GM12878 (cell line): ENCODE measurements at regions not wholly inside any gene's neighbourhood (a gene's known extent, or its start where the extent isn't known, plus 50 kb on each side); places are given as distances from the start of the nearest gene placed in this dataset.

Source experiments
- ATAC-seq: fragments of 200-7000 bp; cut with Tn5 transposase; 3 replicates; pipeline ENCODE4 v1.9.1; 2020; ENCODE audit warnings: mild to moderate bottlenecking, moderate library complexity
- BruUV-seq: library from RNA; stranded (reverse); fragments of 400-500 nt; replicated peaks from 2 replicates; lab custom pipeline; 2021; lab: Mats Ljungman, UMichigan
- CTCF ChIA-PET: fragments of 300-600 bp; sonication (Branson Sonifier 250); formaldehyde crosslinking; extraction: SDS; loops from one replicate; lab custom pipeline; 2021; ENCODE audit warnings: inconsistent platforms; lab: Yijun Ruan, JAX
- POLR2A ChIA-PET: fragments of 350-600 bp; formaldehyde crosslinking; extraction: SDS; loops from one replicate; lab custom pipeline; 2021; ENCODE audit warnings: inconsistent platforms; lab: Charles Lee
- RAD21 ChIA-PET: fragments of 300-600 bp; sonication (Branson Sonifier 250); formaldehyde crosslinking; loops from one replicate; lab custom pipeline; 2023; ENCODE audit warnings: antibody characterized with exemption; ENCODE audit not compliant: unreplicated experiment; lab: Charles Lee
- SMC1A ChIA-PET: fragments of 300-600 bp; sonication (Branson Sonifier 250); formaldehyde crosslinking; loops from one replicate; lab custom pipeline; 2023; ENCODE audit not compliant: unreplicated experiment, uncharacterized antibody; lab: Charles Lee
- DNase-seq: peaks from one replicate; pipeline ENCODE4 v3.0.0-alpha.2; 2011; ENCODE audit warnings: low read depth, low spot score
- FAIRE-seq: peaks from 3 replicates; lab custom pipeline; 2011; peaks lifted over from hg19 to GRCh38; lab: Jason Lieb, UNC
- H2AFZ ChIP-seq: 2 replicates; pipeline ENCODE4 v1.6.0; 2011; ENCODE audit warnings: low read depth, low read length, control low read depth; ENCODE audit not compliant: control insufficient read depth
- H3K27ac ChIP-seq: 2 replicates; pipeline ENCODE4 v1.5.1; 2011; ENCODE audit warnings: control low read depth; ENCODE audit not compliant: control insufficient read depth, insufficient read depth
- H3K27me3 ChIP-seq, 2 experiments: replicated peaks in 1 of 2; 2 replicates each; pipeline versions ENCODE4 v1.6.0 to v1.6.1; 2011; ENCODE audit warnings: low read length in 1 of 2; ENCODE audit not compliant: control insufficient read depth in 2 of 2, insufficient read depth in 2 of 2
- H3K36me3 ChIP-seq, 2 experiments: 2 replicates each; pipeline ENCODE4 v1.5.1; 2011; ENCODE audit warnings: low read length in 1 of 2; ENCODE audit not compliant: control insufficient read depth in 2 of 2, insufficient read depth in 2 of 2
- H3K4me1 ChIP-seq: 2 replicates; pipeline ENCODE4 v1.6.1; 2011; ENCODE audit warnings: mild to moderate bottlenecking, low read length, moderate library complexity, mixed read lengths; ENCODE audit not compliant: control insufficient read depth, insufficient read depth
- H3K4me2 ChIP-seq: 2 replicates; pipeline ENCODE4 v1.6.0; 2011; ENCODE audit warnings: control low read depth; ENCODE audit not compliant: control insufficient read depth, insufficient read depth
- H3K4me3 ChIP-seq: fragments of 200-600 bp; sonication (generic); 2 replicates; pipeline ENCODE4 v1.5.1; 2016
- H3K79me2 ChIP-seq: 2 replicates; pipeline ENCODE4 v1.6.0; 2011; ENCODE audit warnings: low read length; ENCODE audit not compliant: control insufficient read depth, insufficient read depth
- H3K9ac ChIP-seq: 2 replicates; pipeline ENCODE4 v1.8.0; 2011; ENCODE audit warnings: low read length, control low read depth, mixed read lengths; ENCODE audit not compliant: control insufficient read depth, insufficient read depth
- H3K9me3 ChIP-seq: replicated peaks from 3 replicates; pipeline ENCODE4 v1.5.1; 2011; ENCODE audit warnings: mild to moderate bottlenecking, low read length; ENCODE audit not compliant: control insufficient read depth, insufficient read depth
- H4K20me1 ChIP-seq: 2 replicates; pipeline ENCODE4 v1.6.0; 2011; ENCODE audit not compliant: control insufficient read depth, insufficient read depth
- BMI1 ChIP-seq: fragments of 450-650 bp; IDR thresholded peaks from 2 replicates; pipeline ENCODE4 v1.6.1; 2016; ENCODE audit warnings: mild to moderate bottlenecking, moderate library complexity, borderline replicate concordance
- BRCA1 ChIP-seq: IDR thresholded peaks from 2 replicates; pipeline ENCODE4 v1.6.1; 2011; ENCODE audit warnings: low read depth, low read length, improper control_type of control experiment
- CREB1 ChIP-seq: IDR thresholded peaks from 2 replicates; pipeline ENCODE4 v1.6.1; 2012; ENCODE audit warnings: low read depth, mild to moderate bottlenecking, inconsistent platforms
- EGR1 ChIP-seq, 2 experiments: IDR thresholded peaks; 1 replicate in 1 of 2; 2 replicates in 1 of 2; pipeline ENCODE4 v1.6.1; 2011 to 2012; ENCODE audit warnings: low read depth in 2 of 2, low read length in 2 of 2, borderline replicate concordance in 1 of 2, mild to moderate bottlenecking in 1 of 2, moderate library complexity in 1 of 2
- FOXK2 ChIP-seq: fragments of 450-650 bp; IDR thresholded peaks from 2 replicates; pipeline ENCODE4 v1.6.1; 2017; ENCODE audit warnings: mild to moderate bottlenecking, moderate library complexity
- IKZF1 ChIP-seq: fragments of 450-650 bp; conservative IDR thresholded peaks from 2 replicates; pipeline ENCODE4 v1.6.1; 2017; ENCODE audit warnings: antibody characterized with exemption, mild to moderate bottlenecking
- KDM1A ChIP-seq: fragments of 200-600 bp; sonication (generic); IDR thresholded peaks from 2 replicates; pipeline ENCODE4 v1.6.1; 2016; ENCODE audit warnings: borderline replicate concordance
- MXI1 ChIP-seq: fragments of 150-350 bp; IDR thresholded peaks from 2 replicates; pipeline ENCODE4 v1.6.1; 2011; ENCODE audit warnings: low read depth, mild to moderate bottlenecking, inconsistent platforms, low read length, improper control_type of control experiment
- PAX8 ChIP-seq: fragments of 450-650 bp; IDR thresholded peaks from 2 replicates; pipeline ENCODE4 v1.6.1; 2017; ENCODE audit warnings: mild to moderate bottlenecking, moderate library complexity
- SMAD1 ChIP-seq: fragments of 450-650 bp; IDR thresholded peaks from 2 replicates; pipeline ENCODE4 v1.6.1; 2018; ENCODE audit warnings: mild to moderate bottlenecking, low read depth; ENCODE audit not compliant: partially characterized antibody
- SMAD5 ChIP-seq: IDR thresholded peaks from 2 replicates; pipeline ENCODE4 v1.6.1; 2016; ENCODE audit warnings: antibody characterized with exemption, low read depth
- SUPT20H ChIP-seq: IDR thresholded peaks from 2 replicates; pipeline ENCODE4 v1.6.1; 2011; ENCODE audit warnings: low read depth, mild to moderate bottlenecking, low read length, moderate library complexity, borderline replicate concordance; ENCODE audit not compliant: control insufficient read depth
- TAF1 ChIP-seq: IDR thresholded peaks from 2 replicates; pipeline ENCODE4 v1.6.1; 2011; ENCODE audit warnings: mild to moderate bottlenecking, low read depth, low read length, borderline replicate concordance
- YY1 ChIP-seq: IDR thresholded peaks from 2 replicates; pipeline ENCODE4 v1.6.1; 2011; ENCODE audit warnings: low read depth, mild to moderate bottlenecking, low read length
- ZZZ3 ChIP-seq: IDR thresholded peaks from 2 replicates; pipeline ENCODE4 v1.6.1; 2011; ENCODE audit warnings: low read depth; ENCODE audit not compliant: control insufficient read depth, insufficient read length
- WGBS: methylation state at CpG from one replicate; pipeline ENCODE4 v1.1.6; 2016; ENCODE audit warnings: low lambda C conversion rate; ENCODE audit not compliant: insufficient replicate concordance, insufficient coverage; ENCODE audit errors: missing lambda C conversion rate; 5-methylcytosine and 5-hydroxymethylcytosine counted together
- in situ Hi-C: fragments of 300-500 bp; cut with MboI; formaldehyde crosslinking; loops from 9 replicates; pipeline ENCODE4 v1.14.3; 2018; ENCODE audit warnings: mixed read lengths
- intact Hi-C: fragments of 100-400 bp; cut with micrococcal nuclease; formaldehyde crosslinking; loops from one replicate; pipeline ENCODE4 v1.14.2; 2022; ENCODE audit not compliant: unreplicated experiment
- TF ChIP-seq, protein P1 (sequence below): fragments of 450-650 bp; IDR thresholded peaks from 2 replicates; pipeline ENCODE4 v1.6.1; 2016; ENCODE audit warnings: mild to moderate bottlenecking
- TF ChIP-seq, protein P2 (sequence below): IDR thresholded peaks from 2 replicates; pipeline ENCODE4 v1.6.1; 2012; ENCODE audit warnings: low read length, inconsistent platforms
- TF ChIP-seq, protein P3 (sequence below): fragments of 450-650 bp; IDR thresholded peaks from 2 replicates; pipeline ENCODE4 v1.6.1; 2017; ENCODE audit warnings: mild to moderate bottlenecking

DNA sequence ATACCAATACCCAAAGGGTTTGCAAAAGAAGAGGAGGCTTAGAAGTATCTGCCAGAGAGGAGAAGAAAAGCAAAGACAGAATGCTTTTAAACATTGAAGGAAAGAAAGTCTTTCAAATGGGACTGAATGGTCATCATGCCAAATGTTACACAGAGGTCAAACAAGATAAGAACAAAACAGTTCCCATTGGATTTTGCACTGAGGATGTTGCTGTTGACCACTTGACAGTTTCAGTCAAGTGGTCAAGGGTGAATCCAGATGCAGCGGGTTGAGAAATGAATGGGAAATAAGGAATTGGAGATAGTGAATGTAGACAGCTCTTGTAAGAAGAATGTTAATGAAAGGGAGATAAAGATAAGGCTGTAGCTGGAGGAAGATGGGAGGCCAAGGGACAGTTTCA lies 64.8 kb upstream of the FGG start:
- TF ChIP-seq KDM1A (no peak), PAX8 (no peak), ZZZ3 (no peak), SUPT20H (no peak), MXI1 (no peak), TAF1 (no peak), BMI1 (no peak), IKZF1 (no peak), EGR1 (IDR thresholded peaks at IDR 0.05; ENCODE audit: borderline replicate concordance in 1 of 2, low read depth in 2 of 2, low read length in 2 of 2) (no peak), CREB1 (no peak), BRCA1 (no peak), SMAD5 (no peak), YY1 (no peak), SMAD1 (no peak), FOXK2 (no peak)
- TF ChIP-seq, protein P1, sequence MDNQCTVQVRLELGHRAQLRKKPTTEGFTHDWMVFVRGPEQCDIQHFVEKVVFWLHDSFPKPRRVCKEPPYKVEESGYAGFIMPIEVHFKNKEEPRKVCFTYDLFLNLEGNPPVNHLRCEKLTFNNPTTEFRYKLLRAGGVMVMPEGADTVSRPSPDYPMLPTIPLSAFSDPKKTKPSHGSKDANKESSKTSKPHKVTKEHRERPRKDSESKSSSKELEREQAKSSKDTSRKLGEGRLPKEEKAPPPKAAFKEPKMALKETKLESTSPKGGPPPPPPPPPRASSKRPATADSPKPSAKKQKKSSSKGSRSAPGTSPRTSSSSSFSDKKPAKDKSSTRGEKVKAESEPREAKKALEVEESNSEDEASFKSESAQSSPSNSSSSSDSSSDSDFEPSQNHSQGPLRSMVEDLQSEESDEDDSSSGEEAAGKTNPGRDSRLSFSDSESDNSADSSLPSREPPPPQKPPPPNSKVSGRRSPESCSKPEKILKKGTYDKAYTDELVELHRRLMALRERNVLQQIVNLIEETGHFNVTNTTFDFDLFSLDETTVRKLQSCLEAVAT: no peak
- TF ChIP-seq, protein P2, sequence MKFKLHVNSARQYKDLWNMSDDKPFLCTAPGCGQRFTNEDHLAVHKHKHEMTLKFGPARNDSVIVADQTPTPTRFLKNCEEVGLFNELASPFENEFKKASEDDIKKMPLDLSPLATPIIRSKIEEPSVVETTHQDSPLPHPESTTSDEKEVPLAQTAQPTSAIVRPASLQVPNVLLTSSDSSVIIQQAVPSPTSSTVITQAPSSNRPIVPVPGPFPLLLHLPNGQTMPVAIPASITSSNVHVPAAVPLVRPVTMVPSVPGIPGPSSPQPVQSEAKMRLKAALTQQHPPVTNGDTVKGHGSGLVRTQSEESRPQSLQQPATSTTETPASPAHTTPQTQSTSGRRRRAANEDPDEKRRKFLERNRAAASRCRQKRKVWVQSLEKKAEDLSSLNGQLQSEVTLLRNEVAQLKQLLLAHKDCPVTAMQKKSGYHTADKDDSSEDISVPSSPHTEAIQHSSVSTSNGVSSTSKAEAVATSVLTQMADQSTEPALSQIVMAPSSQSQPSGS: no peak
- TF ChIP-seq, protein P3, sequence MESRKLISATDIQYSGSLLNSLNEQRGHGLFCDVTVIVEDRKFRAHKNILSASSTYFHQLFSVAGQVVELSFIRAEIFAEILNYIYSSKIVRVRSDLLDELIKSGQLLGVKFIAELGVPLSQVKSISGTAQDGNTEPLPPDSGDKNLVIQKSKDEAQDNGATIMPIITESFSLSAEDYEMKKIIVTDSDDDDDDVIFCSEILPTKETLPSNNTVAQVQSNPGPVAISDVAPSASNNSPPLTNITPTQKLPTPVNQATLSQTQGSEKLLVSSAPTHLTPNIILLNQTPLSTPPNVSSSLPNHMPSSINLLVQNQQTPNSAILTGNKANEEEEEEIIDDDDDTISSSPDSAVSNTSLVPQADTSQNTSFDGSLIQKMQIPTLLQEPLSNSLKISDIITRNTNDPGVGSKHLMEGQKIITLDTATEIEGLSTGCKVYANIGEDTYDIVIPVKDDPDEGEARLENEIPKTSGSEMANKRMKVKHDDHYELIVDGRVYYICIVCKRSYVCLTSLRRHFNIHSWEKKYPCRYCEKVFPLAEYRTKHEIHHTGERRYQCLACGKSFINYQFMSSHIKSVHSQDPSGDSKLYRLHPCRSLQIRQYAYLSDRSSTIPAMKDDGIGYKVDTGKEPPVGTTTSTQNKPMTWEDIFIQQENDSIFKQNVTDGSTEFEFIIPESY: no peak
- in situ Hi-C loops: no loop called here
- intact Hi-C loops: no loop called here
- Histone ChIP-seq H3K4me2 (no peak overlapping the region), H3K79me2 (no peaks in the 10 kb centered on the region), H3K9ac (no peak overlapping the region), H2AFZ (no peak overlapping the region), H3K4me1 (no peaks in the 10 kb centered on the region), H4K20me1 (no peaks in the 10 kb centered on the region), H3K36me3 (no peaks in the 10 kb centered on the region), H3K9me3 (no peaks in the 10 kb centered on the region), H3K27ac (no peak overlapping the region), H3K4me3 (no peak overlapping the region), H3K27me3 (no peaks in the 10 kb centered on the region)
- CTCF ChIA-PET: no interaction called here
- SMC1A ChIA-PET: no interaction called here
- POLR2A ChIA-PET: no interaction called here
- RAD21 ChIA-PET: no interaction called here
- whole genome bisulfite sequencing: 42% methylated on average over 1 of the region's 1 CpG
- ATAC-seq (no peak), DNase-seq (no peak), FAIRE-seq (no peak)
- no TSS peak for BruUV-seq
